ENCODE measurements at regions not wholly inside any gene's neighbourhood (a gene's known extent, or its start where the extent isn't known, plus 50 kb on each side); places are given as distances from the start of the nearest gene placed in this dataset.
"Not testable (repeated sequence)": the region's sequence is repeated elsewhere in the genome, so short reads cannot be mapped to it uniquely, and the experiment has no call there.

- Histone ChIP-seq H3K36me3 (ENCODE audit: control insufficient read depth, insufficient read depth, low read length) (no peaks in the 10 kb centered on the region), H3K9me3 (ENCODE audit: control insufficient read depth, insufficient read depth, low read depth, low read length) (no peaks in the 10 kb centered on the region), H3K4me1 (ENCODE audit: control insufficient read depth, insufficient read depth, low read length) (no peaks in the 10 kb centered on the region), H3K27me3 (ENCODE audit: control insufficient read depth, insufficient read depth, low read length) (no peaks in the 10 kb centered on the region; the same call in none of the 2 replicates), H3K27ac (ENCODE audit: low read length) (no peak overlapping the region), H3K4me3 (ENCODE audit: low read depth in 2 of 2, low read length in 2 of 2) (no peak overlapping the region)
- ChIA-PET CTCF (no interaction called here), POLR2A (no interaction called here)
- BruUV-seq (replicated peaks) = no TSS peak
- in situ Hi-C loops (cut with HindIII; ENCODE audit: low pct_unique_long_range_greater_than_20kb, low sequenced_read_pairs) (no loop called here), intact Hi-C loops (cut with micrococcal nuclease; ENCODE audit: unreplicated experiment) (no loop called here)
- TF ChIP-seq POLR2AphosphoS5 (IDR thresholded peaks at IDR 0.05; ENCODE audit: low read depth, low read length) (no peak), TCF7L2 (IDR thresholded peaks at IDR 0.05; ENCODE audit: low read depth, low read length) (no peak), SIN3A (IDR thresholded peaks at IDR 0.05; ENCODE audit: borderline replicate concordance, insufficient read depth, low read depth, low read length) (no peak), CTCF (IDR thresholded peaks at IDR 0.05) (no peak), REST (IDR thresholded peaks at IDR 0.05; ENCODE audit: insufficient read depth in 1 of 2, low read depth in 2 of 2, low read length in 1 of 2) (no peak)
- DNase-seq (ENCODE audit: low read depth, low spot score) (no peak), ATAC-seq (no peak)
These were observed 70.2 kb upstream of the OSBPL3 start for GRCh38 chr7:25050223-25050622.

- Histone ChIP-seq H3K36me3 (ENCODE audit: control insufficient read depth, insufficient read depth, low read length) (no peaks in the 10 kb centered on the region), H3K27me3 (ENCODE audit: control insufficient read depth, insufficient read depth, low read length) (no peaks in the 10 kb centered on the region; the same call in 1 of the 2 replicates), H3K4me3 (ENCODE audit: low read depth in 2 of 2, low read length in 2 of 2) (no peak overlapping the region), H3K9me3 (ENCODE audit: control insufficient read depth, insufficient read depth, low read depth, low read length) (no peaks in the 10 kb centered on the region), H3K27ac (ENCODE audit: low read length) (no peak overlapping the region), H3K4me1 (ENCODE audit: control insufficient read depth, insufficient read depth, low read length) (no peaks in the 10 kb centered on the region)
- no TSS peak for BruUV-seq (replicated peaks)
- in situ Hi-C loops (cut with HindIII; ENCODE audit: low pct_unique_long_range_greater_than_20kb, low sequenced_read_pairs) (no loop called here), intact Hi-C loops (cut with micrococcal nuclease; ENCODE audit: unreplicated experiment) (no loop called here)
- TF ChIP-seq REST (IDR thresholded peaks at IDR 0.05; ENCODE audit: insufficient read depth in 1 of 2, low read depth in 2 of 2, low read length in 1 of 2) (no peak), CTCF (IDR thresholded peaks at IDR 0.05) (no peak), SIN3A (IDR thresholded peaks at IDR 0.05; ENCODE audit: borderline replicate concordance, insufficient read depth, low read depth, low read length) (no peak), POLR2AphosphoS5 (IDR thresholded peaks at IDR 0.05; ENCODE audit: low read depth, low read length) (no peak), TCF7L2 (IDR thresholded peaks at IDR 0.05; ENCODE audit: low read depth, low read length) (no peak)
- ATAC-seq (no peak), DNase-seq (ENCODE audit: low read depth, low spot score) (no peak)
- CTCF ChIA-PET = no interaction called here
- POLR2A ChIA-PET = no interaction called here
These were observed 68.5 kb upstream of the OSBPL3 start for GRCh38 chr7:25048444-25048834.

- in situ Hi-C loops (cut with HindIII; ENCODE audit: low pct_unique_long_range_greater_than_20kb, low sequenced_read_pairs); POLR2A ChIA-PET; H3K9me3 ChIP-seq (ENCODE audit: control insufficient read depth, insufficient read depth, low read depth, low read length); ATAC-seq; BruUV-seq (replicated peaks); CTCF ChIA-PET; DNase-seq (ENCODE audit: low read depth, low spot score); H3K27ac ChIP-seq (ENCODE audit: low read length); intact Hi-C loops (cut with micrococcal nuclease; ENCODE audit: unreplicated experiment); H3K27me3 ChIP-seq (ENCODE audit: control insufficient read depth, insufficient read depth, low read length); H3K36me3 ChIP-seq (ENCODE audit: control insufficient read depth, insufficient read depth, low read length); H3K4me1 ChIP-seq (ENCODE audit: control insufficient read depth, insufficient read depth, low read length): not testable (repeated sequence)
- peak overlapping the region; percentile 22 to 39 for H3K4me3 ChIP-seq (ENCODE audit: low read depth in 2 of 2, low read length in 2 of 2)
These were observed 67.8 kb upstream of the OSBPL3 start for GRCh38 chr7:25047571-25048443.
